ENCODE measurements at regions not wholly inside any gene's neighbourhood (a gene's known extent, or its start where the extent isn't known, plus 50 kb on each side); places are given as distances from the start of the nearest gene placed in this dataset.
"Not testable (repeated sequence)": the region's sequence is repeated elsewhere in the genome, so short reads cannot be mapped to it uniquely, and the experiment has no call there.

DNA sequence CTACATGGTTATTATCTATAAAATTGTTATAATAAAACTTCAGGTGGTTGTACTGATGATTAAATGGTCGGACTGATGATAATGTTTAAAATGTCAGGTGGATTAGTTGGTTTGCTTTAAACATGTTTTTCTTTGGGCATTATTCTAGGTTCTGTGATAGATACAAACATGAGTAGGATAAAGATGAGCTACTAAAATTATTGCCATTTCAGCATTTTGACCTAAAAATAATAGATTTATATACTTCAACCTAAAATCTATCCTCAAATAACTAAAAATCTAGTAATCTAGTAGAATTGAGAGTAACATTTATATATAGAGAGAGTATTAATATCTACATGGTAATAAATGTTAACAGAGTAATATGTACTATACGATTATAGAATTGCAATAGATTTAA lies 241.7 kb upstream of the CDH8 start:
- H3K4me1 ChIP-seq (ENCODE audit: control insufficient read depth in 1 of 2, insufficient read depth in 2 of 2, low read length in 2 of 2) = no peaks in the 10 kb centered on the region
- H3K36me3 ChIP-seq (ENCODE audit: control insufficient read depth in 1 of 2, insufficient read depth in 2 of 2, low read length in 2 of 2) = no peaks in the 10 kb centered on the region
- no peak overlapping the region for H3K27ac ChIP-seq (ENCODE audit: low read depth, low read length)
- no peak overlapping the region for H3K9ac ChIP-seq (ENCODE audit: low read depth in 1 of 2, low read length in 2 of 2)
- peaks cover 0 to 5% of the 10 kb centered on the region in 2 donors for H3K9me3 ChIP-seq (ENCODE audit: control insufficient read depth in 1 of 2, low read length in 2 of 2)
- H3K4me3 ChIP-seq (ENCODE audit: low read depth in 1 of 2, low read length in 2 of 2) = no peak overlapping the region
- H3K27me3 ChIP-seq (ENCODE audit: control insufficient read depth in 1 of 2, insufficient read depth in 2 of 2, low read length in 2 of 2) = no peaks in the 10 kb centered on the region

DNA sequence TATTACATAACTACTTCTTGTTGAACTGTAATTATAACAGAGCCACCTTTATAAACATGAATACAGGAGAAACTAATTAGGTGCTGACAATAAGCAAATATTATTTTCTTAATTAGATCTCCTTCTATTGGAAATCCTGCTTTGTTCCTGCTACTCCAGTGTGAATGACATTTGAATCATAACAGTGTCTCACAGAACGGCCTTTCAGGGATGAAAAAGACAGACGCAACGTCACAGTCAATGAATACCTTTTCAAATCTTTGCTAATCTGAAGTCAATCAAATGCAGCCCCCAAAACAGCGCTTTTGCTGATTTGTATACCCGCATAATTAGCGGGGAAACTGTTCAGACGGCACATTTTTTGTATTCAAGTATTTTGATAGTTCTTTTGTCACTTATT lies 240.4 kb upstream of the CDH8 start:
- no peak overlapping the region for H3K4me3 ChIP-seq (ENCODE audit: low read depth in 1 of 2, low read length in 2 of 2)
- no peak overlapping the region for H3K27ac ChIP-seq (ENCODE audit: low read depth, low read length)
- H3K9ac ChIP-seq (ENCODE audit: low read depth in 1 of 2, low read length in 2 of 2) = no peak overlapping the region
- no peaks in the 10 kb centered on the region for H3K27me3 ChIP-seq (ENCODE audit: control insufficient read depth in 1 of 2, insufficient read depth in 2 of 2, low read length in 2 of 2)
- H3K36me3 ChIP-seq (ENCODE audit: control insufficient read depth in 1 of 2, insufficient read depth in 2 of 2, low read length in 2 of 2) = no peaks in the 10 kb centered on the region
- no peaks in the 10 kb centered on the region for H3K4me1 ChIP-seq (ENCODE audit: control insufficient read depth in 1 of 2, insufficient read depth in 2 of 2, low read length in 2 of 2)
- peaks cover 2 to 5% of the 10 kb centered on the region in 2 donors for H3K9me3 ChIP-seq (ENCODE audit: control insufficient read depth in 1 of 2, low read length in 2 of 2)

DNA sequence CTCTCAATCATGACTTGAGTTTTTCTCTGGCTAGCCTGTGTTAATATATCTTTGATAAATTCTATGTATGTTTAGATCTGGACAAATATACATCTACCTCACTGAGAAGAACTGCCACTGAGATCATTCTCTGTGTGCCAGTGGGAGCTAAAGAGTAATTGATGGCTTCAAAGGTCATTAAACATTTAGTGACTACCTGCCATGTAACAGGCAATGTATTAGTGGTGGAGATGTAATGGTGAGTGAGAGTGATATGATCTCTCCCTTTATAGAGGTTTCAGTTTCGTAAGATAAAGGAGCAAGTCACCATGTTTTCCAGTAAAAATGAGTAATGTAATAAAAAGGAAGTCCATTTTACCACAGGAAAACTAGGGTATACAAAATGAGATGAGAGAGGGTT lies 235.8 kb upstream of the CDH8 start:
- no peak overlapping the region for H3K27ac ChIP-seq (ENCODE audit: low read depth, low read length)
- H3K27me3 ChIP-seq (ENCODE audit: control insufficient read depth in 1 of 2, insufficient read depth in 2 of 2, low read length in 2 of 2) = no peaks in the 10 kb centered on the region
- no peak overlapping the region for H3K9ac ChIP-seq (ENCODE audit: low read depth in 1 of 2, low read length in 2 of 2)
- H3K36me3 ChIP-seq (ENCODE audit: control insufficient read depth in 1 of 2, insufficient read depth in 2 of 2, low read length in 2 of 2) = no peaks in the 10 kb centered on the region
- no peaks in the 10 kb centered on the region for H3K4me1 ChIP-seq (ENCODE audit: control insufficient read depth in 1 of 2, insufficient read depth in 2 of 2, low read length in 2 of 2)
- H3K9me3 ChIP-seq (ENCODE audit: control insufficient read depth in 1 of 2, low read length in 2 of 2) = peaks cover 5 to 6% of the 10 kb centered on the region in 2 donors
- no peak overlapping the region for H3K4me3 ChIP-seq (ENCODE audit: low read depth in 1 of 2, low read length in 2 of 2)

DNA sequence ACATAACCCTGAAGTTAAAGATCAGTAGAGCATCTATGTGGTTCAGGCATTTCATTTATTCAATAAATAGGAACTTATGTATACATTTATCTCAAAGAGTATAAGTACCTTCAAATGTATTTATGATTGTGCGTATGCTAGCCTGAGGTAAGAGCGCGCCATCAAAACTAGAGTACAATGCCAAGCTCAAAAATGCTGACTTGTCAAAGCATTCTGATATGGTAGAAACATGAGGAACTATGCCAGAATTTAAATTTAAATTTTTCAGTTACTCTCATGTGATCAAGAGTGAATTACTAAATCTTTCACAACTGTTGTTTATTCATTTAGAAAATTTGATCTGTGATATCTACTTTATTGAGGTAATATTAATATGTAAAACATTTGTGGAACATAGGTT lies 225.5 kb upstream of the CDH8 start:
- H3K4me3 ChIP-seq (ENCODE audit: low read depth in 1 of 2, low read length in 2 of 2) = no peak overlapping the region
- H3K9ac ChIP-seq (ENCODE audit: low read depth in 1 of 2, low read length in 2 of 2) = no peak overlapping the region
- no peaks in the 10 kb centered on the region for H3K27me3 ChIP-seq (ENCODE audit: control insufficient read depth in 1 of 2, insufficient read depth in 2 of 2, low read length in 2 of 2)
- no peaks in the 10 kb centered on the region for H3K36me3 ChIP-seq (ENCODE audit: control insufficient read depth in 1 of 2, insufficient read depth in 2 of 2, low read length in 2 of 2)
- no peaks in the 10 kb centered on the region for H3K4me1 ChIP-seq (ENCODE audit: control insufficient read depth in 1 of 2, insufficient read depth in 2 of 2, low read length in 2 of 2)
- peaks cover 3% of the 10 kb centered on the region in 2 donors for H3K9me3 ChIP-seq (ENCODE audit: control insufficient read depth in 1 of 2, low read length in 2 of 2)
- no peak overlapping the region for H3K27ac ChIP-seq (ENCODE audit: low read depth, low read length)

DNA sequence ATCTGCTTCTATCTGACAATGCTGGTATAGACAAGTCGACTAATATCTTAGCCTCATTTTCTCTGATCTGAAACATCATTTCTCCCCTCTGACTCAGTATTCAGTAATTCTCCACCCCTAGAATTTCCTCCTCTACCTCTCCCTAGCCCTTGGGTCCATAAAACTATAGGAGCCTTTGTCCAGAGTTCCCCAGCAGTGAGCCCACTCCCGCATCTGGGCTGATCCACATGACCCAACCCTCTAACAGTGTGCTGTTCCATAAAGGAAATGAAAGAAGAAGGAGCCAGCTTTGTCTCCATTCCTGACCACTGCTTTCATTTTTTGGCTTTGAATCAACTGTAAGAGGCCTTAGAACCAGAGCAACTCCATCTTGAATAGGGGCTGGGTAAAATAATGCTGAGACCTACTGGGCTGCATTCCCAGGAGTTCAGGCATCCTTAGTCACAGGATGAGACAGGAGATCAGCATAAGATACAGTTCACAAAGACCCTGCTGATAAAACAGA lies 222.7 kb upstream of the CDH8 start:
- not testable (repeated sequence) for H3K4me3 ChIP-seq (ENCODE audit: low read depth in 1 of 2, low read length in 2 of 2); H3K27me3 ChIP-seq (ENCODE audit: control insufficient read depth in 1 of 2, insufficient read depth in 2 of 2, low read length in 2 of 2); H3K9me3 ChIP-seq (ENCODE audit: control insufficient read depth in 1 of 2, low read length in 2 of 2); H3K27ac ChIP-seq (ENCODE audit: low read depth, low read length); H3K4me1 ChIP-seq (ENCODE audit: control insufficient read depth in 1 of 2, insufficient read depth in 2 of 2, low read length in 2 of 2); H3K36me3 ChIP-seq (ENCODE audit: control insufficient read depth in 1 of 2, insufficient read depth in 2 of 2, low read length in 2 of 2); H3K9ac ChIP-seq (ENCODE audit: low read depth in 1 of 2, low read length in 2 of 2)

DNA sequence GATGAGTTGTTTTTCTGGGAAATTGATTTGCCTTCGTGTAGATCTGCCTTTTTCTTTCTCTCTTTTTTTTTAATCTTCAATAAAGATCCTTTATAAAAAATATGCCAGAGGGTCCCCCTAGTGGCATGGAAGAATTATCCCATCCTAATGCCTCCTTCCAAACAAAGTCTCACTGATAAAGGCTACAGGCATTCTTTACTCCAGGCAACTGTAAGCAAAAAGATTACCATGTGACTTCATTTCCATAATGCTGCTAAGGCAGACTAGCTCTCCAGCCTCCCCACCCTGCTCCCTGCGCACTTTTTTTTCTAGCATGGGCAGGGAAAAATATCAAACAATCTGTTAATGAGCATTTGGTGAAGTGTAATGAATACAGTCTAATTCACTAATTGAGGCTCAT lies 220.2 kb upstream of the CDH8 start:
- Histone ChIP-seq H3K27ac (ENCODE audit: low read depth, low read length) (no peak overlapping the region), H3K36me3 (ENCODE audit: control insufficient read depth in 1 of 2, insufficient read depth in 2 of 2, low read length in 2 of 2) (no peaks in the 10 kb centered on the region), H3K4me1 (ENCODE audit: control insufficient read depth in 1 of 2, insufficient read depth in 2 of 2, low read length in 2 of 2) (no peaks in the 10 kb centered on the region), H3K9me3 (ENCODE audit: control insufficient read depth in 1 of 2, low read length in 2 of 2) (peaks cover 0 to 6% of the 10 kb centered on the region in 2 donors), H3K4me3 (ENCODE audit: low read depth in 1 of 2, low read length in 2 of 2) (no peak overlapping the region), H3K27me3 (ENCODE audit: control insufficient read depth in 1 of 2, insufficient read depth in 2 of 2, low read length in 2 of 2) (no peaks in the 10 kb centered on the region), H3K9ac (ENCODE audit: low read depth in 1 of 2, low read length in 2 of 2) (no peak overlapping the region)

DNA sequence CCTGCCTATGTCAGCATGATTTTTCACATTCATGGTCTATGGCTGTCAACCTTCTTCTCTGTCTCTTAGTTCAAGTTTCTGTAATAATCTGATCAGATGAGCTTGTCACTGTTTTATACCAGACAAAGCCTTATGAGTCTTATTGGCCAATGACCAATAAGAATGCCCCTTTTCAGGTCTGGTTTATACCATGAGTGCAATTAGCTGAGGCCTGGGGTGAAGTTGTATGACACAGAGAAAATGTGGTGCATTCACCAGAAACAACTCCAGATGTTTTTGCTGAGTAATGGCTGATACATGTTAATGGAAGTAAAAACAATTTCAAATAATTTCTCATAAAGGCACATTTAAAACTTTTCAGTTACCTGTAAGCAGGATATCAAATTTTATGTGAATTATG lies 218.6 kb upstream of the CDH8 start:
- Histone ChIP-seq H3K9ac (ENCODE audit: low read depth in 1 of 2, low read length in 2 of 2) (no peak overlapping the region), H3K9me3 (ENCODE audit: control insufficient read depth in 1 of 2, low read length in 2 of 2) (peaks cover 0 to 6% of the 10 kb centered on the region in 2 donors), H3K36me3 (ENCODE audit: control insufficient read depth in 1 of 2, insufficient read depth in 2 of 2, low read length in 2 of 2) (no peaks in the 10 kb centered on the region), H3K27me3 (ENCODE audit: control insufficient read depth in 1 of 2, insufficient read depth in 2 of 2, low read length in 2 of 2) (no peaks in the 10 kb centered on the region), H3K4me3 (ENCODE audit: low read depth in 1 of 2, low read length in 2 of 2) (no peak overlapping the region), H3K4me1 (ENCODE audit: control insufficient read depth in 1 of 2, insufficient read depth in 2 of 2, low read length in 2 of 2) (no peaks in the 10 kb centered on the region), H3K27ac (ENCODE audit: low read depth, low read length) (no peak overlapping the region)

DNA sequence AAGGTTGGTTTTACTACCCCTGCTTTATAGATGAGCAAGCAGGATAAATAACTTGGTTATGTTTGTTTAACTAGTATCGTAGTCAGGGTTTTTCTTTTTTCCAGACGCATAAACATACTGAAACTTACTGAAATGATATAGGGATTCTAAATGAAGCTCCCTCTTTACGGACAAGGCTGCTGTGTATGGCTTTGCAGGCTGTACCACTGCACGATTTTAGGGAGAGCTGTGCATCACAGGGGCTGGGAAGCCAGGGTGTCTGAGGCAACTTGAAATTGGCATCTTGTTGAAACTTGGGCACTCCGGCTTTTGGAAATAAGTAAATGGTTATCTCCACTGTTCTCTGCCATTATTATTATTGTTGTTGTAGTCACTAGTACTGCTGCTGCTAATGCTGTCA lies 218.1 kb upstream of the CDH8 start:
- no peaks in the 10 kb centered on the region for H3K4me1 ChIP-seq (ENCODE audit: control insufficient read depth in 1 of 2, insufficient read depth in 2 of 2, low read length in 2 of 2)
- H3K9me3 ChIP-seq (ENCODE audit: control insufficient read depth in 1 of 2, low read length in 2 of 2) = peaks cover 0 to 6% of the 10 kb centered on the region in 2 donors
- no peak overlapping the region for H3K4me3 ChIP-seq (ENCODE audit: low read depth in 1 of 2, low read length in 2 of 2)
- H3K27me3 ChIP-seq (ENCODE audit: control insufficient read depth in 1 of 2, insufficient read depth in 2 of 2, low read length in 2 of 2) = no peaks in the 10 kb centered on the region
- no peak overlapping the region for H3K27ac ChIP-seq (ENCODE audit: low read depth, low read length)
- H3K9ac ChIP-seq (ENCODE audit: low read depth in 1 of 2, low read length in 2 of 2) = no peak overlapping the region
- H3K36me3 ChIP-seq (ENCODE audit: control insufficient read depth in 1 of 2, insufficient read depth in 2 of 2, low read length in 2 of 2) = no peaks in the 10 kb centered on the region

DNA sequence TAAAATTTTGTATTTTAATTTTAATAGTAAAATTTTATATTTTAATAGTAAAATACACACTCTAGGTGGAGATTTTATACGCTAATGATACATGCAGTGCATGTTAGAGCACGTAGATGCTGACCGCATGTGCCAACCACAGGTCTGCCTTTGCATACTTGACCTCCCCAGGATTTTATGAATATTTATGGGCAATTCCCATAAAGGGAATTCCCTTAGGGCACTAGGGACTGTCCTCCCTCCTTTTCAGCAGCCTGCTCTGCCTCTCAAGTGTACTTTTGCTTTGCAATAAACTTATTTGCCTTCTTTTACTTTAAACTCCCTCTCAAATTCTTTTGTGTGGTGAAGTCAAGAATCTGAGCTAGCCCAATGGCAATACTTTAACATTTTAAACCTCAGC lies 217.7 kb upstream of the CDH8 start:
- Histone ChIP-seq H3K36me3 (ENCODE audit: control insufficient read depth in 1 of 2, insufficient read depth in 2 of 2, low read length in 2 of 2) (no peaks in the 10 kb centered on the region), H3K9ac (ENCODE audit: low read depth in 1 of 2, low read length in 2 of 2) (no peak overlapping the region), H3K27ac (ENCODE audit: low read depth, low read length) (no peak overlapping the region), H3K27me3 (ENCODE audit: control insufficient read depth in 1 of 2, insufficient read depth in 2 of 2, low read length in 2 of 2) (no peaks in the 10 kb centered on the region), H3K4me3 (ENCODE audit: low read depth in 1 of 2, low read length in 2 of 2) (no peak overlapping the region), H3K4me1 (ENCODE audit: control insufficient read depth in 1 of 2, insufficient read depth in 2 of 2, low read length in 2 of 2) (no peaks in the 10 kb centered on the region), H3K9me3 (ENCODE audit: control insufficient read depth in 1 of 2, low read length in 2 of 2) (peaks cover 0 to 6% of the 10 kb centered on the region in 2 donors)

DNA sequence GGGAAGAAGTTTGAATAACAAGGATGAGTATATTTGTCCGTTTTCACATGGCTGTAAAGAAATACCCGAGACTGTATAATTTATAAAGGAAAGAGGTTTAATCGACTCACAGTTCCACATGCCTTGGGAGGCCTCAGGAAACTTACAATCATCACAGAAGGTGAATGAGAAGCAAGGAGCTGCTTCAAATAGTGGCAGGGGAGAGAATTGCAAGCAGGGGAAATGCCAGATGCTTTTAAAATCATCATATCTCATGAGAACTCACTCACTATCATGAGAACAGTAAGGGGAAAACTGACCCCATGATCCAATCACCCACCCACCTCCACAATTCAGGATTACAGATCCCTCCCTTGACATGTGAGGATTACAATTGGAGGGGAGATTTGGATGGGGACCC lies 212.8 kb upstream of the CDH8 start:
- Histone ChIP-seq H3K27ac (ENCODE audit: low read depth, low read length) (no peak overlapping the region), H3K36me3 (ENCODE audit: control insufficient read depth in 1 of 2, insufficient read depth in 2 of 2, low read length in 2 of 2) (no peaks in the 10 kb centered on the region), H3K9ac (ENCODE audit: low read depth in 1 of 2, low read length in 2 of 2) (no peak overlapping the region), H3K4me1 (ENCODE audit: control insufficient read depth in 1 of 2, insufficient read depth in 2 of 2, low read length in 2 of 2) (no peaks in the 10 kb centered on the region), H3K4me3 (ENCODE audit: low read depth in 1 of 2, low read length in 2 of 2) (no peak overlapping the region), H3K27me3 (ENCODE audit: control insufficient read depth in 1 of 2, insufficient read depth in 2 of 2, low read length in 2 of 2) (no peaks in the 10 kb centered on the region), H3K9me3 (ENCODE audit: control insufficient read depth in 1 of 2, low read length in 2 of 2) (peaks cover 4 to 12% of the 10 kb centered on the region in 2 donors)

DNA sequence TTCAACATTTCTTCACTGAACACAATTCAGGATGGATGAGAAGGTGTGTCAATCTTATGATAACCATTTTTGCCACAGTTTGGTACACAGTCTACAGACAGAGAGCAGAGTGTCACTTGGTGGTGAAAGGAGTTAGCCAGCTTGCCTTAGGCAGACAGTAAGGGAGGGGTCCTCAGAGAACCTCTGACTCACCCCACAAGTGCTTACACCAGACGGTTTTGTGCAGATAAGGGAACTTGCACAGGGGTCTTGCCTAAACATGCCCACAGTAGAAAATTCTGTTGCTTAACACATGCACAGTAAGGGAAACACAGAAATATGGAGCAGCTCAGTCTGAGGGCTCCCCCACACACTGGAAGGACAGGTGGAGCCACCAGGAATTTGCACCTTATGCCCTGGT lies 204.5 kb upstream of the CDH8 start:
- H3K4me3 ChIP-seq (ENCODE audit: low read depth in 1 of 2, low read length in 2 of 2) = no peak overlapping the region
- H3K9me3 ChIP-seq (ENCODE audit: control insufficient read depth in 1 of 2, low read length in 2 of 2) = peaks cover 4 to 8% of the 10 kb centered on the region in 2 donors
- no peak overlapping the region for H3K9ac ChIP-seq (ENCODE audit: low read depth in 1 of 2, low read length in 2 of 2)
- no peaks in the 10 kb centered on the region for H3K4me1 ChIP-seq (ENCODE audit: control insufficient read depth in 1 of 2, insufficient read depth in 2 of 2, low read length in 2 of 2)
- no peaks in the 10 kb centered on the region for H3K36me3 ChIP-seq (ENCODE audit: control insufficient read depth in 1 of 2, insufficient read depth in 2 of 2, low read length in 2 of 2)
- H3K27me3 ChIP-seq (ENCODE audit: control insufficient read depth in 1 of 2, insufficient read depth in 2 of 2, low read length in 2 of 2) = no peaks in the 10 kb centered on the region
- H3K27ac ChIP-seq (ENCODE audit: low read depth, low read length) = no peak overlapping the region
